AML-193 (cell line): ENCODE measurements at regions not wholly inside any gene's neighbourhood (a gene's known extent, or its start where the extent isn't known, plus 50 kb on each side); places are given as distances from the start of the nearest gene placed in this dataset.

ENCODE experiments used
- DNase-seq, 2 experiments: peaks; one replicate each; lab custom pipeline; 2025; lab: John Stamatoyannopoulos, UW

DNA sequence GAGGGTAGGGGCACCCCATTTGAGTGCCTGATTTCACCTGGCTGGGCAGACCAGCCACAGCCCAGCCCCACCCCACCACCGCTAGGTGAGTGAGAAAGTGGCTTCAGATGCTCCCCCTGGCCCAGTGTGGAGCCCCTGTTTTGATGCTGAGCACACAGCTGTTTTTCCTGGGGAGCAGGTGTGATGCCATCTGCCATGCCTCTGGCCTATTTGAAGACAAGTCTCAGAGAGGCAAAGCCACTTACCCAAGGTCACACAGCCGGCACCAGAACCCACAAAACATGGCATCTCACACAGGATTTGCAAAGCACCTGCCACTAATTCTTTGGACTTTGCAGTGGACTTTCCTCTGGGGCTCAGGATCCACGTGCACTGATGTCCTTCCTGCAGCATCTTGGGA is 131.3 kb downstream of the INHBB start:
- no peak for DNase-seq

- DNase-seq = no peak
Measured at GRCh38 chr2:120477831-120478481, 132.0 kb downstream of the INHBB start.

- no peak for DNase-seq
Measured at GRCh38 chr2:120480346-120480902, 134.5 kb downstream of the INHBB start.

DNA sequence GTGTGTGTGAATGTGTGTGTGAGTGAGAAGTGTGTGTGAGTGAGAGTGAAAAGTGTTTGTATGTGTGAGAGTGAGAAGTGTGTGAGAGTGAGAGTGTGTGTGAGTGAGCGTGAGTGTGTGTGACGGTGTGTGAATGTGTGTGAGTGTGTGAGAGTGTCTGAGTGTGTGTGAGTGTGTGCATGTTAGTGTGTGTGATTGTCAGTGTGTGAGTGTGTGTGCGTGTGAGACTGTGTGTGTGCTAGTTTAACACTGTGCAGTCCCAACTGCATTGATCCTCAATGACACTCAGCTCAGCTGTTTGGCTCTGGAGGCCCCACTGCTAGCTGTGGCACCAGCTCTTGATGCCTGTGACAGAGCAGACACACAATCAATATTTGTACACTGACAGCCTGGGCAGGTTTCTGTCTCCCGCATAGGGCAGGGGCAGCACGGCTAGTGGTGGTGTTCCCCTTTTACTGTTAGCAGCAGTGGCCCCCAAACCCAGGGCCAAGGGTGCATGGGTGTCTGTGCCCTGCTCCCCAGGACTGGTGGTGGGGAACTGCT is 135.0 kb downstream of the INHBB start:
- DNase-seq = no peak

GRCh38 chr2:120481446-120482194 is 135.7 kb downstream of the INHBB start:
- DNase-seq = no peak

GRCh38 chr2:120482334-120482733 is 136.4 kb downstream of the INHBB start:
- no peak for DNase-seq

DNA sequence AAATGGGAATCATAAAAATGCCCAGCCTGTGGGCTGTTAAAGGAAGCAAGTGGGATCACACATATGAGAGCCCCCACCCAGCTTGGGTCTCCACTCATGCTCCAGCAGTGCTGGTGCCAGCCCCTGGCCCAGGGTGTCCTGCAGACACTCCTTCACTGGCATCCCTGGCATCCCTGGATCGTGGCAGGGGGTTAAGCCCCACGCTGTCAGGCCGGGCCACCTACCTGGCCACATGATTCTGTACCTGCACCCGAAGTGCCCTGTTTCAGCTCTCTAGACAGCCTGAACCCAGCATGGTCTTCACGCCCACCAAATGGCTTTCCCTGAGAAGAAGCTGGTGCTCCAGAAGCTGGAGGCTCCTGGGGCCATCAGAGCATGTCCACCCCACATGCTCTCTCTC is 137.4 kb downstream of the INHBB start:
- no peak for DNase-seq

DNA sequence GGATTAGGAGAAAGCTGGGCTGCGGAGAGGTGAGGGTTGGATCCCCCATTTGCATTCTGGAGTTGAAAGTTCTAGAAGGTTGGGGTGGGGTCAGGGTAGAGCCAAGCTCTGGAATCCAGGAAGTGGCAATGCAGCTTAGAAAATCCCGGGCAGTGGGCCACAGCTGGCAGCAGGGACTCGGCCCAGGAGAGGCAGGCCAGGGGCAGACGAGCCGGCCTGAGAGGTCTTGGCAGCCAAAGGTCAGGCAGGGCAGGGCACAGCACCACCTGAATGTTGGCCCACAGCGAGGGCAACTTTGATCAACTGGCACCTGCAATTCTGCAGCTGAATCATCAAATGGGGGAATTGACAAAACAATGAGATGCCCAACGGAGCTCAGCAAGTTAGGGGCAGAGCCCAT is 139.2 kb downstream of the INHBB start:
- no peak for DNase-seq

GRCh38 chr2:120486441-120486840 is 140.5 kb downstream of the INHBB start:
- DNase-seq = no peak

DNA sequence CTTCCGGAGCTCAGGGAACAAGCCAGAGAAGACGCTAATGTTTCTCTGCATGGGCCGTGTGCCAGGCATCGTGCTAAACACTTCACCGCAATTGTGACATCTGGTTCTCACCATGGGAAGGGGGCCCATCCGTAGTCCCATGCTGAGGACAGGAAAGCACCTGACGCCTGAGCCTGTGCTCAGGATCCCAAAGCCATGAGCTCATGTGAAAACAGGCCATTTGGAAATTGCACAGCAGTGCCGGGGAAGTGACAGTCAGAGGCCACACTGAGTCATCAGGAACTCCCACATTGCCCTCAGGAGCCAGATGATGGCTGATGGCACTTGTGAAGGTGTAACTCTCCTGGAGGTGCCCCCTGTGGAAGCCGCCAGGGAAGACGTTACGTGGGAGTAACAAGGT is 141.0 kb downstream of the INHBB start:
- DNase-seq = no peak

GRCh38 chr2:120488531-120488930 is 142.6 kb downstream of the INHBB start:
- no peak for DNase-seq

- no peak for DNase-seq
Measured at GRCh38 chr2:120489023-120489422, 143.1 kb downstream of the INHBB start.

DNA sequence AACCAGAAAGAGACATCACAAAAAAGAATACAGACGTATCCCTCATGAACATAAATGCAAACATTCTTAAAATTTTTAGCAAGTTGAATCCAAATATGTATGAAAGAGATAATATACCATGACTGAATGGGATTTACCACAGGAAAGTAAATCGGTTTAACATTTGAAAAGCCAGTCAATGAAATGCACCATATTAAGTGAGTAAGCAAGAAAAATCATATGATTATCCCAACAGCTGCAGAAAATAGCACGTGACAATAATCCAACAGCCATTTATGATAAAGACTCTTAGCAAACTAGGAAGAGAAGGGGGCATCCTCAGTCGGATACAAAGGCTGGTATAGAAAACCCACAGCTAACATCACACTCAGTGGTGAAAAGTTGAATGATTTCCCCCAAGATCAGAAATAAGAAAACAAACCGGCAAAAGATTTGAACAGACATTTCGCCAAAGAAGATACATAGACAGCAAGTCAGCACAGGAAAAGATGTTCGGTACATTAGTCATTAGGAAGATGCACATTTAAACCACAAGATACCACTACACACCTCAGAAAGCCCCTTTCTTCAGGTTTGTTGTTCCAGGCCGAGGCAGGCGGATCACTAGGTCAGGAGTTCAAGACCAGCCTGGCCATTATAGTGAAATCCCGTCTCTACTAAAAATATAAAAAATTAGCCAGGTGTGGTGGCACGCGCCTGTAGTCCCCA is 144.3 kb downstream of the INHBB start:
- DNase-seq = no peak

GRCh38 chr2:120491111-120491625 is 145.2 kb downstream of the INHBB start:
- DNase-seq = no peak

- no peak for DNase-seq
Measured at GRCh38 chr2:120493231-120493630, 147.3 kb downstream of the INHBB start.

DNA sequence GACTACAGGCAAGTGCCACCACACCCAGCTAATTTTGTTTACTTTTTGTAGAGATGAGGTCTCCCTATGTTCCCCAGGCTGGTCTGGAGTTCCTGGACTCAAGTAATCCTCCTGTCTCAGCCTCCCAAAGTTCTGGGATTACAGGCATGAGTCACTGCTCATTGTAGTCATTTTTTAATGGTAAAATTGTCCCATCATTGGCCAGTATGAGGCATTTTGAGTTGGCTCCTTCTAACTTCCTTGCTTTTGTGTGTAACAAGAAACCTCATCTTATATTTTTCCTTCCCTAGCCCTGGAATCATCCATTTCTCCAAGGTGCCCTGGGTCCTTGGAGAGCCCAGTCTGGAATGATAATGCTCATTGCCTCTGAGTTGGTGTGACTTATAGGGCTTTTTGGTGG is 148.5 kb downstream of the INHBB start:
- DNase-seq = no peak

DNA sequence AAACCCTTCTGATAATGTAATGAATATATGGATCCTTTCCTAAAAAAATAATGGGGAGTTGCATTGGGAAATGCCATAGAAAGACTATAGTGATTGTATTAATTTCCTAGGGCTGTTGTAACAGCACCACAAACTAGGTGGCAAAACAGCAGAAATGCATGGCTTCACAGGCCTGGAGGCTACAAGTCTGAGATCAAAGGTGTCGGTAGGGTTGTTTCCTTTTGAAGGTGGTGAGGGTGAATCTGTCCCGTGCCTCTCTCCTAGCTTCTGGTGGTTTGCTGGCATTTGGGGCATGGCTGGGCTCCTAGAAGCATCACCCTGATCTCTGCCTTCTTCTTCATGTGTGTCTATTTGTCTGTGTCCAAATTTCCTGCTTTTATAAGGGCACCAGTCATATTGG is 149.7 kb downstream of the INHBB start:
- DNase-seq = no peak

DNA sequence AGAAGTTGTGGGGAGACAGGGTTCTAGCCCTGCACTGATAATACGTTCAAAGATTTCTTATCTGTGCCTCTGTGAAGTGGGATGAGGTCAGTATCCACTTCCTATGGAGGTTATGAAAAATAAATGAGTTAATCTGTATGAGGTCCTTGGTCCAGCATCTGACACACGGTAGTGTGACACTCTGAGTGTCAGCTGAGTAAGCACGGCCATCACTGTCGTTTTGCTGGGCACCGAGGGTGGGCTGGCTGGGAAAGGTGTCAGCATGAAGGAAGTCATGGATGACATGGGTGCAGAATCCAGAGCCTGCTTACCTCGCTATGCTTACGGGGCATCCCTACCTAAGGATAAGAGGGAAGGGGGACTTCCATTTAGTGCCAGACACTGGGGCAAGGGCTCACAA is 150.3 kb downstream of the INHBB start:
- no peak for DNase-seq

- no peak for DNase-seq
Measured at GRCh38 chr2:120496759-120497158, 150.8 kb downstream of the INHBB start.

GRCh38 chr2:120497261-120497977 is 151.5 kb downstream of the INHBB start:
- DNase-seq = no peak

GRCh38 chr2:120498121-120498520 is 152.2 kb downstream of the INHBB start:
- DNase-seq = no peak
